C4-2B (cell line): ENCODE measurements at regions not wholly inside any gene's neighbourhood (a gene's known extent, or its start where the extent isn't known, plus 50 kb on each side); places are given as distances from the start of the nearest gene placed in this dataset.

Experiments used
- H3K27ac ChIP-seq: fragments of 450-650 bp; 2 replicates; pipeline ENCODE4 v1.5.1; 2017
- CTCF ChIP-seq: fragments of 450-650 bp; conservative IDR thresholded peaks from 2 replicates; pipeline ENCODE4 v1.5.1; 2017; ENCODE audit warnings: mild to moderate bottlenecking
- ZFX ChIP-seq: fragments of 450-650 bp; IDR thresholded peaks from 2 replicates; pipeline ENCODE4 v1.6.1; 2017

DNA sequence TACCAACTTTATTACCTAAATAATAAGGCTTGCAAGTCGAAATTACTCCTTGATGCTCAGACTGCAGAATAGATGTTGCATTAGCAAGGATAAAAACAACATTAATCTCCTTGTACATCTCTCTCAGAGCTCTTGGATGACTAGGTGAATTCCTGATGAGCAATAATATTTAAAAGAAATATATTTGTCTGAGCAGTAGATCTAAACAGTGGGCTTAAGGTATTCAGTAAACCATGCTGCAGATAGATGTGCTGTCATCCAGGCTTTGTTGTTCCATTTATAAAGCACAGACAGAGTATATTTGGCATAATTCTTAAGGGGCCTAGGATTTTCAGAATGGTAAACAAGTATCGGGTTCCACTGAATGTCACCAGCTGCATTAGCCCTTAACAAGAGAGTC is 257.1 kb downstream of the TUSC7 start:
- H3K27ac ChIP-seq: no peak overlapping the region
- TF ChIP-seq ZFX: no peak
- no peak for TF ChIP-seq CTCF

DNA sequence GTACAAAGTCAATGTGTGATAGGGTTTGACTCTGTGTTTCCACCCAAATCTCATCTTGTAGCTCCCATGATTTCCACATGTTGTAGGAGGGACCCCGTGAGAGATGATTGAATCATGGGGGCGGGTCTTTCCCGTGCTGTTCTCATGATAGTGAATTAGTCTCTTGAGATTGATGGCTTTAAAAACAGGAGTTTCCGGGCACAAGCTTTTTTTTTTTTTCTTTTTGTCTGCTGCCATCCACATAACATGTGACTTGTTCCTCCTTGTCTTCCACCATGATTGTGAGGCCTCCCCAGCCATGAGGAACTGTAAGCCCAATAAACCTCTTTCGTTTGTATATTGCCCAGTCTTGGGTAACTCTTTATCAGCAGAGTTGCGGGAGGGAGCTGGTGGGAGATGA is 259.6 kb downstream of the TUSC7 start:
- no peak overlapping the region for H3K27ac ChIP-seq
- TF ChIP-seq CTCF (no peak), ZFX (no peak)

- TF ChIP-seq ZFX (no peak), CTCF (no peak)
- H3K27ac ChIP-seq: no peak overlapping the region
These were observed 260.1 kb downstream of the TUSC7 start for GRCh38 chr3:116969646-116970045.

DNA sequence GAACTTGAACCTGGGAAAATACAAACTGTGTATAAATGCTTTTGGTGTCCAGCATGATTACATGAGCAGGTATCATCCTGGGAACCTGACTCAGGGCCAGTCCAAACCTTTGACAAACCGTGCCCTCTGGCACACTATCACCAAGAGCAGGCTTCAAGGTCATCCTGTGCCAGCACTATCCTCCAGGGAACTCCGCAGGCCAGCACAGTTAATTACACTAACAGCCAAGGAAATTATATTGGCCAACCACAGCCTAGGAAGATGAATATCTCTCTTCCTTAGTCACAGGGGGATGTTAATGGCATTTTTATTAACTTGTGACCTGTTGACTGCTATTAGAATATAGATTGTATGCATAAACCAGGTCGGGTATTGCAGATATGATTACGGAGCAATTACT is 262.0 kb downstream of the TUSC7 start:
- H3K27ac ChIP-seq: no peak overlapping the region
- no peak for TF ChIP-seq CTCF

- H3K27ac ChIP-seq: no peak overlapping the region
- TF ChIP-seq ZFX (no peak), CTCF (no peak)
These were observed 265.1 kb downstream of the TUSC7 start for GRCh38 chr3:116974702-116975101.

- no peak for TF ChIP-seq CTCF
- no peak for TF ChIP-seq ZFX
- H3K27ac ChIP-seq: no peak overlapping the region
These were observed 267.9 kb downstream of the TUSC7 start for GRCh38 chr3:116977441-116977840.

GRCh38 chr3:116980099-116980498 is 270.5 kb downstream of the TUSC7 start:
- no peak for TF ChIP-seq ZFX
- TF ChIP-seq CTCF: no peak

More at GRCh38 chr3:116980099-116980498, 270.5 kb downstream of the TUSC7 start:
- H3K27ac ChIP-seq: no peak overlapping the region
